ENCODE measurements at regions not wholly inside any gene's neighbourhood (a gene's known extent, or its start where the extent isn't known, plus 50 kb on each side); places are given as distances from the start of the nearest gene placed in this dataset.

DNA sequence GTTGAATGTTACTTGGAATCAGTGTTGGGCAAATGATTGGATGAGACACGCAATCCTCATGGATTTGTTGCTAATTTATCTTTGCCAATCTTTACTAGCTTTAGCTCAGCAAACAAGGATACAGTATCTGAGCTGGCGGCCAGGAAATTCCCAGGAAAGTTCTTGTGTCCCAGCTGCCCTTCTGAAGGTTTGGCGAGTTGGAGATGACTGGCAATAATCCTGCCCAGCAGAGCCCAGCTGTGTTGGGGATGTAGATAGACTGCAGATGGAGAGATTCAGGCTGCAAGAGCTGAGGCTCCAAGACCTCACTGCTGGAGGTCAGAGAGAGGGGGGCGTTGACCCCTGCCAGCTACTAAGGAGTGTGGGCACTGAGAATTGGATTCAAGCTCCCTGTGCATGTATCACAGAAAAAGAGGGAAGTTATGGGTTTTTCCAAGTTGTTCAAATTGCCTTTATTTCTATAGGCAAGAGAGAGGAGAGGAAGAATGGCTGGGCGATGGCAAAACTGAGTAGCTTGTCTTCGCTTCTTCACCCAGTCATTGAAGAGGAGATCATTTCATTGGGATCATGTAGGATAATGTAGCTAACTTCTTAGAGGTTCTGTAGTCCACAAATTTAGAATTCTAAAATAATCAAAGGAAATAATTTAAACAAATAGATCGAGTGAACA, 506.8 kb upstream of the LRATD1 start:
- DNase-seq, result no peak

DNA sequence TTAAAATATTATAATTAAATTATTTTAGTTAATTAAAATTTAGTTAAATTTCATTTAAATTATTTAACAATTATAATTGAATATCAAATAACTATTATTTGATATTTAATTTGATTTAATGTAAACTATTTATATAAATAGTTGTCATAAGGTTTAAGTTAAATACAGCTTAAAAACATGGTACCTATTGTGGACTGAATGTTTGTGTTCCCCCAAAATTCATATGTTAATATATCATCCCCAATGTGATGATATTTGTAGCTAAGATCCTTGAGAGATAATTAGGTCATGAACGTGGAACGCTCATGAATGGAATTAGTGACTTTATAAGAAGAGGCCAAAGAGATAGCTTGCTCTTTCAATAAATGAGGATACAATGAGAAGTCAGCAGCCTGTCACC, 505.7 kb upstream of the LRATD1 start:
- DNase-seq, result no peak

- DNase-seq, result no peak
Measured at GRCh38 chr2:14127765-14128164, 504.8 kb upstream of the LRATD1 start.

DNA sequence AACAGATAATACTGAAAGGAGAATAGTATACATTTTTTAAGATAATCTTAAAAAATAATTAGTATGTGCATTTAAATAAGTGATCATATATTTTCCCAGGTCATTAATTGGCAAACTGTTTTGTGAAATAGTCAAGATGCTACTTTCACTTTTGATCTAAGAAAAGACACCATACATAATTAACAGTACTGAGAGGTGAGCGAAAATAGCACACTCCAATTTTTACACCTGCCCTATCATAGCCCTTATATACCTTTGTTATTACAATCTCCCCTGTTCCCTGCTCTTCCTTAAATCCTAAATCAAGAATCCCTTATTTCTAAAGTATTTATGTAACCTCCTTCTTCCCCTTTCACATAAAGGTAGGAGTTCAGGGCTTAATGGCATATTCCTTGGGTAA, 500.1 kb upstream of the LRATD1 start:
- no peak for DNase-seq

DNA sequence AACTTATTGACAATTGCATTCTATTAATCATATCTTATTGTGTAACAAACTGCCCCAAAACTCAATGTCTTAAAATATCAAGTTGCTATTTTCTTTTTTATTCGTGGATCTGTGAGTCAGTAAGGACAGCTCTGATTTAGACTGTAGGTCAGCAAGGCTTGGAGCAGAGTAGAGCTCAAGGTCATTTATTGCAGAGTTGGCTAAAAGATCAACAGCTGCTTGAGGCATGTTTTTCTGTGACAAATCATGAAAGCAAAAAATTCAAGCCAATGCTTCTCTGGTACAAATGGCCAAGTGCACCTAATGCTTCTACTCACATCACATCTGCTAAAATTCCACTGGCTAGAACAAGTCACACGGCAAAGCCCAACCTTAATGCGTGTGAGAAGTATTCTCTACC, 497.7 kb upstream of the LRATD1 start:
- peak; percentile 53 for DNase-seq

GRCh38 chr2:14136030-14136429, 496.5 kb upstream of the LRATD1 start:
- DNase-seq, result no peak

DNA sequence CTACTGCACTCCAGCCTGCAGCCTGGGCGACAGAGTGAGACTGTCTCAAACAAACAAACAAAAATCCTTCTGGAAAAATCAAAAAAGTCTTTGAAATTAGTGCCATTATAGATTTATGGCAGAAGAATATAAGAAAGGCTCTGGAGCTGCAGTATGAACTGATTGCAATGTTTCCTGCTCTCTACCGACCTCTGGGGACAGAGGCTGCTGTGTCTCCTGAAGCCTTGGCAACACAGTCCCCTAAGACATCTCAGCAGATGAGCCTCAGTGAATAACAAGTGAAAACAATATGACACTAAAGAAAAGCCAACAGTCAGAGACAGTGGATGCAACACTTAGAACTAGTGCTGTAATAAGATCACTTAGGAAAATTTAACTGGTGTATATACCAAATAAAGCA, 494.9 kb upstream of the LRATD1 start:
- DNase-seq, result peak; percentile 9

DNA sequence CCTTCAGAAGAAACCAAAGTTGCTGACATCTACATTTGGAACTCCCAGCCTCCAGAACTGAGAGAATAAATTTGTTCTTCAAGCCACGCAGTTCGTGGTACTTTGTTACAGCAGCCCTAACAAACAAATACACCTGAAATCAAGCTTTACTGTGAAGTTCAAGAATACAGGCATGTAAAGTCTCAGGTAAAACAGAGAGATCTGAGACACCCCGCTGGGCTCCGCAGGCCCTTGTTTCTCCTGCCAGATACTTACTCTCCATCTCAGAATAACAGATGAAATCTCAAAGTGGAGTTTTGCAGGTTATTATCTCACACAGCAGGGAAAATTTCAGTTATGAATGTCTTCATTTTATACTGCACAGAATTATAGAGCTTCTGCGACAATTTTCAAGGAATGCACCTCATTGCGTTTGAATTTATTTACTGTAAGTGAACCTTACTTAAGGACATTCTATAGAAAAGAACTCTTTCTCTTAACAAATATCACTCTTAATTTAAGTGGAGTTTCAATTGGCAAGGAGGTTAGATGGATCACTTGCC, 492.4 kb upstream of the LRATD1 start:
- no peak for DNase-seq

DNA sequence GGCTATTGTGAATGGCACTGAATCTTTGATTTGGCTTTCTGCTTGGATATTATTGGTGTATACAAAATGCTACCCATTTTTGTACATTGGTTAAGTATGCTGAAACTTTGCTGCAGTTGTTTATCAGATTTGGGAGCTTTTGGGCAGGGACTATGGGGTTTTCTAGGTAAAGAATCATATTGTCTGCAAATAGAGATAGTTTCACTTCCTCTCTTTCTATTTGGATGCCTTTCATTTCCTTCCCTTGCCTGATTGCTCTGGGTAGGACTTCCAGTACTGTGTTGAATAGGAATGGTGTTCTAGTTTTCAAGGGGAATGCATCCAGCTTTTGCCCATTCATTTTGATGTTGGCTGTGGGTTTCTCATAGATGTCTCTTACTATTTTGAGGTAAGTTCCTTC, 489.1 kb upstream of the LRATD1 start:
- no peak for DNase-seq

DNA sequence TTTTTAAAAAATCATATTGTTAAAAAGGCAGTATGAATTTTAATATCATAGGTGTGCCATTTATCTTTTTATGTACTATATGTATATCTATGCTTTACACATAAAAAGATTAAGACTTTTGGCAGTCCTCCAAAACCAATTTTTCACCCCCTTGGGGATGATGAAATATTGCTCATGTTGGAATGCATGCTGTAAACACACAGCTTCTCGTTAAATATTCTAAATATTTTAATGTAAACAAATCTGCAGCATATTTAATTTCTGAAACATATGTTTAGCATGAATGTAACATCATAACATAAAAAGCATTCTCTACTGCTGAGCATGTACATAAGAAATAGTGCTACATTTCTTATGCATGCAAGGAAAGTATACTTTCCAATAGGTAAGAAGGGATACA, 484.3 kb upstream of the LRATD1 start:
- DNase-seq, result peak; percentile 66

GRCh38 chr2:14157816-14158215, 474.7 kb upstream of the LRATD1 start:
- no peak for DNase-seq

DNA sequence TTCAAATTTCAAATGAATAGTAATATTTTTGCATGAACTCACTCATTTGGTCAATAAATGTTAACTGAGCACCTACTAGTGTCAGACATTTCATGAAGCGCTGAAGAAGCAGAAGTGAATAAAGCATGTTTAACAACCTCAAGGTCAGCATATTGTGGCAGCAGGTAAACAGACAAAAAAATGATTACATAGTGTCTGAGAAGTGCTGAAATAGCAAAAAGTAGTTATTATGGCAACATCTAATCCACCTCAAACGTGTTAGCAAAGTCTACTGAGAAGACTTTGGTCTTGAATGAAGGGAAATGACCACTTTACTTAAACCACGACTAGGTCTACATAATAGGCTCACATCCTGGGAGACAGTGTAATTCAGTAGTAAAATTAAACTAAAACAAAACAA, 452.2 kb upstream of the LRATD1 start:
- no peak for DNase-seq

- no peak for DNase-seq
Measured at GRCh38 chr2:14182227-14182946, 450.1 kb upstream of the LRATD1 start.

- no peak for DNase-seq
Measured at GRCh38 chr2:14185906-14186305, 446.6 kb upstream of the LRATD1 start.

- DNase-seq, result no peak
Measured at GRCh38 chr2:14188446-14188845, 444.1 kb upstream of the LRATD1 start.

- peak; percentile 79 for DNase-seq
Measured at GRCh38 chr2:14189929-14190328, 442.6 kb upstream of the LRATD1 start.

GRCh38 chr2:14194233-14194632, 438.3 kb upstream of the LRATD1 start:
- no peak for DNase-seq

- DNase-seq, result no peak
Measured at GRCh38 chr2:14197293-14197692, 435.2 kb upstream of the LRATD1 start.

DNA sequence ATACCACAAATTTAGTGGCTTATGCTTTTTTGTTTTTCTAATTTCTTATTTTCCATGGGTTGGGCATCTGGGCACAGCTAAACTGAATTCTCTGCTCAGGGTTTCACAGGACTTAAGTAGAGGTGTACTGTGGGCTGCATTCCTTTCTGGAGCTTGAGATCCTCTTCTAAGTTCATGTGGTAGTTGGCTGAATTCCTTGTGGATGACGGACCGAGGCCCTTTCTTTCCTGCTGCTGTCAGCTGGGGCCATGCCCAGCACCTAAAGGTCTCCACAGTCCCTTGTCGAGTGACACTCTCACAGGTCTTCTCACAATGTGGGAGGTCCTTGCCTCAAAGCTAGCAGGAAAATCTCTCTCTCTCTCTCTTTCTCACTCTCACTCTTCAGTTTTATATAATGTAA, 433.5 kb upstream of the LRATD1 start:
- peak; percentile 62 for DNase-seq

DNA sequence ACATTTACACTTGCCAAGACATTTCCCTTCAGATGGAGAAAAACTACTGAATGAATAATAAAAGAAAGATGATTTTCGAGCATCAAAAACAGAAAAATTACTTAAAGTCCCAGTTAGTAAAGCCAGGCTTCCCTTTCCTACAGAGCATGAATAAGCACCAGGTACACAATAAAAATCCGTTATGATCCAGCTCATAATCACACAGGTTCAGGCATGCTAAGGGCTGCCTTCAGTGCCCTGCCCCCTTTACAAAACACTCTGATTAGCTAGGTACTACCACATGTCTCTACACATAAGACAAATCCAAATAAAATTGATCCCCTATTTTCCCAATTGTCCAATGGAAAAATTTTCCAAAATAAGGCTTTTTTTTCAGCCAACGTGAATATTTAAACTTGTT, 413.2 kb upstream of the LRATD1 start:
- no peak for DNase-seq

DNA sequence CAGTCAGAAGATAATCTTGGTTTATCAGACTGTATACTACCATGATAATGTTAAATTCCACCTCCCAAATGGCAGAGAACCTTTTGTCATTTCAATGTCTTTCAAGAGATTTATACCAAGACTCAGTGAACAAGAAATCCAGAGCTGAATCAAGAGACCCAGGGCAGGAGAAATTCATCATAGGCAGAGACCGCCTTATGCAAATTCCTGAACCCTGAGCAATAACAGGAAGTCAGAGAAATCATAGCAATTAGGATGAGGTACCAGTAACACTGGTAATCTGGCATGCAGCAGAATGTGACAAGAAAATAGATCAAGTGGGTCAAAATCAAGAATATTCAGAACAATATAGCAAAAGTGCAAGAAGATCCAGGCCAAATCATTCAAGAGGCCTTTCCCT, 412.4 kb upstream of the LRATD1 start:
- peak; percentile 72 for DNase-seq

GRCh38 chr2:14221466-14221865, 411.1 kb upstream of the LRATD1 start:
- DNase-seq, result no peak

DNA sequence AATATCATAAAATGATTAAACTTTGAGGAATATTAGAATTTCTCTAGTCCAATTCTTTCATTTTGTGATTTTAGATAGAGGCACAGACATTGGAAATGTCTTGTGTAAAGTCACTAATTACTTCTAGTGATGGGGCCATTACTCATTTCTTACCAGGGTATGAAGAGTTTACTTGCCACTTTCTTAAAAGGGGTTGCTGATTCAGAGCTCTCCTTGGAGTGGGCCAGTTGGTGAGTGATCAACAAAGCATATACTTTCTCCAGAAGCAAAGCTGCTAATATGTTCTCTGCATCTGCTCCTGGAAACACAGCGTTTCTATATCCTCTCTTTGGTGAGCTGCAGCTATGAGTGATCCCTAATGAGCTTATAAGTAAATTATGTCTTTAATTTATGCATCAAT, 408.9 kb upstream of the LRATD1 start:
- DNase-seq, result peak; percentile 39

DNA sequence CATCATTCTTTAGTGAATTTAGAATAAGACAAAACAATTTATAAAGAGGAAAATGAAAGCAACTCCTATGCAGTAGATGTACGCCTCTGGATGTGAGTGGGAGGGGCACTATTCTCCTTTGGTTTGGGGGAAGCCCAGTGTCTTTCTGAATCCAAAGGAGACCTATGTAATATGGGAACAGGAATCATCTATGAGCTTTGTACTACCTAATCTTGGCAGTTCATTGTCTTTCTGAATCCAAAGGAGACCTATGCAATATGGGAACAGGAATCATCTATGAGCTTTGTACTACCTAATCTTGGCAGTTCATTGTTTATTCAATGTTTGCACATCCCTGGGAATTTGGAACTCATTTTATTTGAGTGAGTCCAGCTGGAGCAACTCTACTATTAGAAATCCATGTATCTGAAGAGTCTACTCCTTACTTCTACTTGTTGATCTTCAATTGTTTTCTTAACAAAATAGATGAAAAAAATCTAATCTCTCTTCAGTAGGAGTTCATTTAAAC, 401.1 kb upstream of the LRATD1 start:
- no peak for DNase-seq

Data from HCEC 1CT (cell line).